Fibroblast of mammary gland (primary cell): ENCODE measurements at regions not wholly inside any gene's neighbourhood (a gene's known extent, or its start where the extent isn't known, plus 50 kb on each side); places are given as distances from the start of the nearest gene placed in this dataset.
A peak's percentile ranks its signal among the peaks of the same experiment; 100 is the strongest.

ENCODE experiments used
- DNase-seq: peaks from one replicate; pipeline ENCODE4 v3.0.0-alpha.2; 2010; ENCODE audit warnings: low read depth
- H3K4me3 ChIP-seq: 2 replicates; pipeline ENCODE4 v1.5.1; 2011; ENCODE audit warnings: low read depth, mild to moderate bottlenecking, low read length, moderate library complexity; ENCODE audit not compliant: control insufficient read depth
- CTCF ChIP-seq: conservative IDR thresholded peaks from 2 replicates; pipeline ENCODE4 v1.5.1; 2011; ENCODE audit warnings: low read depth, low read length, inconsistent platforms; ENCODE audit not compliant: control insufficient read depth, insufficient read depth

GRCh38 chr20:22496817-22497216 lies 87.6 kb downstream of the FOXA2 start:
- TF ChIP-seq CTCF = no peak
- H3K4me3 ChIP-seq = no peak overlapping the region
- peak; percentile 4 for DNase-seq

GRCh38 chr20:22495789-22496188 lies 88.6 kb downstream of the FOXA2 start:
- DNase-seq = no peak
- TF ChIP-seq CTCF = no peak
- H3K4me3 ChIP-seq = no peak overlapping the region

DNA sequence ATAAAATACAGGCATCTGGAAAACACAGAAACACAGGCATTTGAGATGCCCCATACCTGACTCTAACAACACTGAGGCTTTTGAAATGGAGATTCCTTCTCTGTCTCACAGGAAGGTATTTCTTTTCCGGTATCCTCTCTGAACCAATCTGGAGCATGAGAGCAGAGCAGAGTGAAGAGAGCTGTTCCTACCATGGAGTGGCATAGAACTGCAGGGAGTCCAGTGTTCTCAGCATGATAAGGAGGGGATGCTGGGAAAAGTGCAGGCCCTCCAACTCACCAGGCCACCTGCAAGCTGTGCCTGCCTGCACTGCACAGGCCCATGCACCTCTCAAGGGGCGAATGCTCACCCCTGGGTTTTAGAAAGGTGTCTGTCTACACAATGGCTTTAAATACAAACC lies 89.2 kb downstream of the FOXA2 start:
- no peak for TF ChIP-seq CTCF
- no peak overlapping the region for H3K4me3 ChIP-seq
- no peak for DNase-seq

DNA sequence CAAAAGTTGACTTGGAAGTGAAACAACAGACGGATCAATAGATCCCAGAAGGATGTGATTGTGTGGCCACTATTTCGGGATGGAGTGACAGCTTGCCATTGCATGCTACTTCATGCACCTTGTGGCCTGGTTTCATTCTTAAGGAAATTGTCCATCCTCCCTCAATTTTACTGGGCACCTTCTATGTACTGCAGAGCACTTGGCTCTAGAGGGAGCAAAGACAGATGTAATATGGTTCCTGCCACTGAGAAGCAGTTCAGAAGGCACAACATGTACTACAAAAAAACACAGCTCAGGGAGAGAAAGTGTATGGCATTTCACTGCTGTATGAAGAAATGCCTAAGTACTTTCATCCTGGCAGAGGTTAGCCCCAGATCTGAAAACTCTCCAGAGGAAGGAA lies 91.9 kb downstream of the FOXA2 start:
- no peak overlapping the region for H3K4me3 ChIP-seq
- no peak for DNase-seq
- no peak for TF ChIP-seq CTCF

- no peak for DNase-seq
- H3K4me3 ChIP-seq = no peak overlapping the region
- no peak for TF ChIP-seq CTCF
These were observed 93.2 kb downstream of the FOXA2 start for GRCh38 chr20:22491194-22491505.

- no peak overlapping the region for H3K4me3 ChIP-seq
- peak; percentile 2 for DNase-seq
- no peak for TF ChIP-seq CTCF
These were observed 93.8 kb downstream of the FOXA2 start for GRCh38 chr20:22490287-22491193.
